ENCODE measurements at regions not wholly inside any gene's neighbourhood (a gene's known extent, or its start where the extent isn't known, plus 50 kb on each side); places are given as distances from the start of the nearest gene placed in this dataset.
"Not testable (repeated sequence)": the region's sequence is repeated elsewhere in the genome, so short reads cannot be mapped to it uniquely, and the experiment has no call there.

GRCh38 chr17:33574942-33575445 is 281.9 kb upstream of the ASIC2 start:
- no peaks in the 10 kb centered on the region for H3K4me1 ChIP-seq (replicated peaks in 1 of 2)
- H3K9me3 ChIP-seq (replicated peaks in 1 of 3) = no peaks in the 10 kb centered on the region
- intact Hi-C loops (cut with DNase I) = no loop called here
- 56 to 80% (median 73%) methylated on average over 4 of the region's 4 CpGs for WGBS, 4 donors
- H3K27me3 ChIP-seq = no peaks in the 10 kb centered on the region
- no peak overlapping the region for H3K4me3 ChIP-seq
- TF ChIP-seq CTCF (IDR thresholded peaks at IDR 0.05) (no peak), POLR2A (IDR thresholded peaks at IDR 0.05) (no peak)
- H3K27ac ChIP-seq = no peak overlapping the region
- DNase-seq = no peak
- no peaks in the 10 kb centered on the region for H3K36me3 ChIP-seq (replicated peaks in 1 of 2)

GRCh38 chr17:33579740-33580139 is 286.6 kb upstream of the ASIC2 start:
- intact Hi-C loops (cut with DNase I); DNase-seq; H3K9me3 ChIP-seq (replicated peaks in 1 of 3); H3K4me3 ChIP-seq; H3K36me3 ChIP-seq (replicated peaks in 1 of 2); H3K27me3 ChIP-seq; H3K27ac ChIP-seq: not testable (repeated sequence)
- peaks cover 0 to 13% of the 10 kb centered on the region in 2 donors for H3K4me1 ChIP-seq (replicated peaks in 1 of 2)
- WGBS, 4 donors = 73 to 88% (median 83%) methylated on average over 4 to 6 of the region's 6 CpGs

- DNase-seq = no peak
- intact Hi-C loops (cut with DNase I) = no loop called here
- Histone ChIP-seq H3K27ac (no peak overlapping the region), H3K4me3 (no peak overlapping the region), H3K36me3 (replicated peaks in 1 of 2) (no peaks in the 10 kb centered on the region), H3K27me3 (no peaks in the 10 kb centered on the region), H3K4me1 (replicated peaks in 1 of 2) (peaks cover 0 to 13% of the 10 kb centered on the region in 2 donors), H3K9me3 (replicated peaks in 1 of 3) (no peaks in the 10 kb centered on the region)
- 84 to 96% (median 92%) methylated on average over 3 of the region's 3 CpGs for WGBS, 4 donors
- TF ChIP-seq POLR2A (IDR thresholded peaks at IDR 0.05) (no peak), CTCF (IDR thresholded peaks at IDR 0.05) (no peak)
These were observed 287.1 kb upstream of the ASIC2 start for GRCh38 chr17:33580215-33580614.

GRCh38 chr17:33582661-33583060 is 289.6 kb upstream of the ASIC2 start:
- no peak for DNase-seq
- intact Hi-C loops (cut with DNase I) = no loop called here
- H3K4me3 ChIP-seq = no peak overlapping the region
- H3K27ac ChIP-seq = no peak overlapping the region
- no peaks in the 10 kb centered on the region for H3K36me3 ChIP-seq (replicated peaks in 1 of 2)
- H3K27me3 ChIP-seq = no peaks in the 10 kb centered on the region
- peaks cover 0 to 13% of the 10 kb centered on the region in 2 donors for H3K4me1 ChIP-seq (replicated peaks in 1 of 2)
- H3K9me3 ChIP-seq (replicated peaks in 1 of 3) = no peaks in the 10 kb centered on the region
- TF ChIP-seq CTCF (IDR thresholded peaks at IDR 0.05) (no peak), POLR2A (IDR thresholded peaks at IDR 0.05) (no peak)
- 69 to 80% (median 71%) methylated on average over 2 of the region's 2 CpGs for WGBS, 4 donors
